H9 (cell line): ENCODE measurements at regions not wholly inside any gene's neighbourhood (a gene's known extent, or its start where the extent isn't known, plus 50 kb on each side); places are given as distances from the start of the nearest gene placed in this dataset.
A peak's percentile ranks its signal among the peaks of the same experiment; 100 is the strongest.

Source experiments
- DNase-seq: peaks from one replicate; pipeline ENCODE4 v3.0.0-alpha.2; 2017
- H2AFZ ChIP-seq: one replicate; pipeline ENCODE4 v1.6.1; 2013; ENCODE audit warnings: mild to moderate bottlenecking, low read length, control low read depth, moderate library complexity
- H2AK5ac ChIP-seq: 2 replicates; pipeline ENCODE4 v1.6.1; 2013; ENCODE audit warnings: low read length, control low read depth, mixed read lengths; ENCODE audit not compliant: insufficient read length
- H2BK120ac ChIP-seq: one replicate; pipeline ENCODE4 v1.6.1; 2013; ENCODE audit warnings: low read depth, mild to moderate bottlenecking, low read length, control low read depth, inconsistent platforms; ENCODE audit not compliant: poor library complexity, severe bottlenecking
- H2BK12ac ChIP-seq: 2 replicates; pipeline ENCODE4 v1.6.1; 2013; ENCODE audit warnings: low read length, control low read depth, mixed read lengths, low read depth; ENCODE audit not compliant: insufficient read length
- H2BK15ac ChIP-seq: 2 replicates; pipeline ENCODE4 v1.6.1; 2013; ENCODE audit warnings: low read depth, low read length, control low read depth
- H2BK20ac ChIP-seq: one replicate; pipeline ENCODE4 v1.6.1; 2013; ENCODE audit warnings: low read depth, mild to moderate bottlenecking, low read length, control low read depth, inconsistent platforms; ENCODE audit not compliant: poor library complexity, severe bottlenecking
- H2BK5ac ChIP-seq: 2 replicates; pipeline ENCODE4 v1.6.1; 2013; ENCODE audit warnings: low read length, control low read depth, mixed read lengths; ENCODE audit not compliant: insufficient read length
- H3K14ac ChIP-seq: 2 replicates; pipeline ENCODE4 v1.6.1; 2013; ENCODE audit warnings: low read length, control low read depth; ENCODE audit not compliant: insufficient read depth
- H3K18ac ChIP-seq: 2 replicates; pipeline ENCODE4 v1.6.1; 2013; ENCODE audit warnings: low read depth, mild to moderate bottlenecking, mixed read lengths, low read length, control low read depth; ENCODE audit not compliant: insufficient read length
- H3K23ac ChIP-seq: 2 replicates; pipeline ENCODE4 v1.6.1; 2013; ENCODE audit warnings: low read length, control low read depth, mixed read lengths, low read depth; ENCODE audit not compliant: insufficient read length
- H3K23me2 ChIP-seq: 2 replicates; pipeline ENCODE4 v1.6.1; 2013; ENCODE audit warnings: low read depth, mild to moderate bottlenecking, mixed read lengths, low read length, control low read depth; ENCODE audit not compliant: insufficient read length, poor library complexity, severe bottlenecking
- H3K27ac ChIP-seq: 2 replicates; pipeline ENCODE4 v1.5.1; 2013; ENCODE audit warnings: low read length, control low read depth, mixed read lengths, low read depth; ENCODE audit not compliant: insufficient read length
- H3K27me3 ChIP-seq: 2 replicates; pipeline ENCODE4 v1.6.1; 2013; ENCODE audit warnings: low read length, control low read depth, inconsistent platforms; ENCODE audit not compliant: insufficient read depth
- H3K4ac ChIP-seq: 2 replicates; pipeline ENCODE4 v1.6.1; 2013; ENCODE audit warnings: low read depth, mild to moderate bottlenecking, control low read depth, inconsistent platforms, low read length, moderate library complexity
- H3K4me1 ChIP-seq: 2 replicates; pipeline ENCODE4 v1.6.1; 2013; ENCODE audit warnings: low read length, control low read depth, inconsistent platforms; ENCODE audit not compliant: insufficient read depth
- H3K4me2 ChIP-seq: 2 replicates; pipeline ENCODE4 v1.6.1; 2013; ENCODE audit warnings: low read length, control low read depth, mixed read lengths; ENCODE audit not compliant: insufficient read length, insufficient read depth
- H3K56ac ChIP-seq: 2 replicates; pipeline ENCODE4 v1.6.1; 2013; ENCODE audit warnings: low read depth, mild to moderate bottlenecking, mixed read lengths, low read length, control low read depth; ENCODE audit not compliant: insufficient read length
- H3K79me1 ChIP-seq: 2 replicates; pipeline ENCODE4 v1.6.1; 2013; ENCODE audit warnings: low read depth, mild to moderate bottlenecking, moderate library complexity, low read length, control low read depth, inconsistent platforms; ENCODE audit not compliant: insufficient read depth, poor library complexity, severe bottlenecking
- H3K79me2 ChIP-seq: 2 replicates; pipeline ENCODE4 v1.6.1; 2013; ENCODE audit warnings: low read length, control low read depth, inconsistent platforms; ENCODE audit not compliant: insufficient read depth
- H3K9ac ChIP-seq: 2 replicates; pipeline ENCODE4 v1.6.1; 2013; ENCODE audit warnings: low read length, control low read depth, mixed read lengths; ENCODE audit not compliant: insufficient read length; ENCODE audit errors: extremely low read depth
- H3K9me3 ChIP-seq: one replicate; pipeline ENCODE4 v1.6.1; 2013; ENCODE audit warnings: low read depth, low read length, inconsistent platforms; ENCODE audit not compliant: control insufficient read depth
- H3T11ph ChIP-seq: one replicate; pipeline ENCODE4 v1.6.1; 2013; ENCODE audit warnings: mild to moderate bottlenecking, low read length, control low read depth, inconsistent platforms
- H4K20me1 ChIP-seq: one replicate; pipeline ENCODE4 v1.6.1; 2013; ENCODE audit not compliant: control insufficient read depth, insufficient read length, insufficient read depth
- H4K5ac ChIP-seq: 2 replicates; pipeline ENCODE4 v1.6.1; 2013; ENCODE audit warnings: low read depth, mild to moderate bottlenecking, mixed read lengths, low read length, control low read depth; ENCODE audit not compliant: insufficient read length
- H4K8ac ChIP-seq: replicated peaks from 2 replicates; pipeline ENCODE4 v1.6.1; 2013; ENCODE audit warnings: low read length, control low read depth, mixed read lengths, low read depth; ENCODE audit not compliant: insufficient read length
- H4K91ac ChIP-seq: 2 replicates; pipeline ENCODE4 v1.6.1; 2013; ENCODE audit warnings: low read depth, mild to moderate bottlenecking, moderate library complexity, mixed read lengths, low read length, control low read depth; ENCODE audit not compliant: insufficient read length
- H3K27ac Mint-ChIP-seq, 3 experiments: 2 replicates in 2 of 3; 3 replicates in 1 of 3; pipeline ENCODE4 v1.8.0; 2020 to 2021; ENCODE audit warnings: mixed read lengths in 3 of 3, mild to moderate bottlenecking in 1 of 3, moderate library complexity in 1 of 3
- H3K27me3 Mint-ChIP-seq: 2 replicates; pipeline ENCODE4 v1.8.0; 2021; ENCODE audit warnings: low read depth, mild to moderate bottlenecking, moderate library complexity, mixed read lengths
- H3K36me3 Mint-ChIP-seq, 3 experiments: 2 replicates in 2 of 3; 3 replicates in 1 of 3; pipeline ENCODE4 v1.8.0; 2020 to 2021; ENCODE audit warnings: low read depth in 3 of 3, mixed read lengths in 3 of 3; ENCODE audit not compliant: insufficient read depth in 1 of 3
- H3K4me1 Mint-ChIP-seq, 2 experiments: 2 replicates each; pipeline ENCODE4 v1.8.0; 2020; ENCODE audit warnings: mixed read lengths in 2 of 2
- H3K4me3 Mint-ChIP-seq, 2 experiments: 2 replicates in 1 of 2; 3 replicates in 1 of 2; pipeline ENCODE4 v1.8.0; 2020 to 2021; ENCODE audit warnings: mild to moderate bottlenecking in 2 of 2, mixed read lengths in 2 of 2, moderate library complexity in 1 of 2
- H3K9me3 Mint-ChIP-seq, 2 experiments: 2 replicates in 1 of 2; 3 replicates in 1 of 2; pipeline ENCODE4 v1.8.0; 2020; ENCODE audit warnings: mild to moderate bottlenecking in 2 of 2, mixed read lengths in 2 of 2, moderate library complexity in 1 of 2
- WGBS: extraction: QIAGEN DNeasy Blood & Tissue Kit; methylation state at CpG from one replicate; pipeline ENCODE4 v1.1.7; 2013; ENCODE audit warnings: missing lambda C conversion rate, low lambda C conversion rate, mixed read lengths; ENCODE audit not compliant: insufficient read length; ENCODE audit errors: extremely low coverage; 5-methylcytosine and 5-hydroxymethylcytosine counted together
- TF ChIP-seq, protein P1 (sequence below): fragments of 200-600 bp; sonication (generic); conservative IDR thresholded peaks from 3 replicates; pipeline ENCODE4 v1.8.0; 2021; ENCODE audit warnings: antibody characterized with exemption, mild to moderate bottlenecking

DNA sequence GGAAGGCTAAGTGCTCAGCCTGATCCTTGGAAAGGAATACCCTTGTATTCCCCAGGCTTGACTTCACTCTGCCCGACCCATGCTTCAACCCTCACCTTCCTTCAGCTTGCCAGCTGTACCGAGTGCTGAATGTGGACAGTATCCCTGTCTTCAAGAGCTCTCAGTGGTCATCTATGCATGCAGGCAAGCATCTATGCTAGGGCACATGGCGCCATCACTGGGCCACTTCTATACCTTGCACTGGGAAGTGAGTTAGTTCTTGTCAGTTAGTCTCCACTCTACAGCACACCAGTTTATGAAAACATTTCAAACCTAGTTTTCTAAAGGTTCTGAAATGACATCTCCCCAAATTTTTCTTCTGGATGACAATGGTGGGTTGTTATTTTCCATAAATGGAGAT lies 82.0 kb upstream of the MYRIP start:
- Histone ChIP-seq H3T11ph (no peak overlapping the region), H4K91ac (no peak overlapping the region), H3K56ac (peak overlapping the region; percentile 30), H3K9me3 (no peaks in the 10 kb centered on the region), H2BK20ac (no peak overlapping the region), H4K5ac (no peak overlapping the region), H3K79me2 (no peaks in the 10 kb centered on the region), H3K23ac (no peak overlapping the region), H3K79me1 (no peaks in the 10 kb centered on the region), H3K4ac (no peak overlapping the region), H3K23me2 (no peaks in the 10 kb centered on the region), H3K9ac (no peak overlapping the region), H3K18ac (no peak overlapping the region), H3K14ac (no peak overlapping the region), H2AFZ (no peak overlapping the region), H2BK5ac (no peak overlapping the region), H3K27me3 (no peaks in the 10 kb centered on the region), H3K4me1 (no peaks in the 10 kb centered on the region), H3K27ac (no peak overlapping the region), H3K4me2 (no peak overlapping the region), H2BK120ac (no peak overlapping the region), H2BK12ac (no peak overlapping the region), H4K20me1 (no peaks in the 10 kb centered on the region), H2BK15ac (no peak overlapping the region), H2AK5ac (no peak overlapping the region), H4K8ac (no peak overlapping the region)
- no peaks in the 10 kb centered on the region; a peak in 1 of 5 replicates for H3K9me3 Mint-ChIP-seq
- no peak overlapping the region for H3K27ac Mint-ChIP-seq
- no peak for DNase-seq
- no peaks in the 10 kb centered on the region for H3K27me3 Mint-ChIP-seq
- no peaks in the 10 kb centered on the region for H3K4me1 Mint-ChIP-seq
- TF ChIP-seq, protein P1, sequence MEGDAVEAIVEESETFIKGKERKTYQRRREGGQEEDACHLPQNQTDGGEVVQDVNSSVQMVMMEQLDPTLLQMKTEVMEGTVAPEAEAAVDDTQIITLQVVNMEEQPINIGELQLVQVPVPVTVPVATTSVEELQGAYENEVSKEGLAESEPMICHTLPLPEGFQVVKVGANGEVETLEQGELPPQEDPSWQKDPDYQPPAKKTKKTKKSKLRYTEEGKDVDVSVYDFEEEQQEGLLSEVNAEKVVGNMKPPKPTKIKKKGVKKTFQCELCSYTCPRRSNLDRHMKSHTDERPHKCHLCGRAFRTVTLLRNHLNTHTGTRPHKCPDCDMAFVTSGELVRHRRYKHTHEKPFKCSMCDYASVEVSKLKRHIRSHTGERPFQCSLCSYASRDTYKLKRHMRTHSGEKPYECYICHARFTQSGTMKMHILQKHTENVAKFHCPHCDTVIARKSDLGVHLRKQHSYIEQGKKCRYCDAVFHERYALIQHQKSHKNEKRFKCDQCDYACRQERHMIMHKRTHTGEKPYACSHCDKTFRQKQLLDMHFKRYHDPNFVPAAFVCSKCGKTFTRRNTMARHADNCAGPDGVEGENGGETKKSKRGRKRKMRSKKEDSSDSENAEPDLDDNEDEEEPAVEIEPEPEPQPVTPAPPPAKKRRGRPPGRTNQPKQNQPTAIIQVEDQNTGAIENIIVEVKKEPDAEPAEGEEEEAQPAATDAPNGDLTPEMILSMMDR, result peak; percentile 59
- WGBS, result no CpG with 5 or more reads among the region's 3 CpGs
- H3K4me3 Mint-ChIP-seq, result no peak overlapping the region
- no peaks in the 10 kb centered on the region for H3K36me3 Mint-ChIP-seq
